HepG2 (cell line): ENCODE measurements at regions not wholly inside any gene's neighbourhood (a gene's known extent, or its start where the extent isn't known, plus 50 kb on each side); places are given as distances from the start of the nearest gene placed in this dataset.

Source experiments
- ATAC-seq: fragments of 200-7000 bp; cut with Tn5 transposase; 3 replicates; pipeline ENCODE4 v1.9.1; 2020; ENCODE audit warnings: mild to moderate bottlenecking, moderate library complexity
- BruUV-seq: library from RNA; stranded (reverse); fragments of 400-500 nt; replicated peaks from 2 replicates; lab custom pipeline; 2021; lab: Mats Ljungman, UMichigan
- CTCF ChIA-PET: fragments of 300-600 bp; formaldehyde crosslinking; extraction: SDS; loops from one replicate; lab custom pipeline; 2021; ENCODE audit warnings: low total read pairs, inconsistent platforms, low intra/inter-chr PET ratio; lab: Yijun Ruan, JAX
- POLR2A ChIA-PET: fragments of 350-600 bp; sonication (Branson Sonifier 250); formaldehyde crosslinking; loops from one replicate; lab custom pipeline; 2020; ENCODE audit warnings: antibody characterized with exemption, inconsistent platforms; lab: Yijun Ruan, JAX
- DNase-seq: peaks from one replicate; pipeline ENCODE4 v3.0.0-alpha.2; 2015; ENCODE audit warnings: low spot score
- FAIRE-seq: peaks from 3 replicates; lab custom pipeline; 2011; peaks lifted over from hg19 to GRCh38; lab: Jason Lieb, UNC
- H2AFZ ChIP-seq: one replicate; pipeline ENCODE4 v1.6.1; 2011; ENCODE audit warnings: low read length, inconsistent platforms
- H3K27ac ChIP-seq: fragments of 300-600 bp; 3 replicates; pipeline ENCODE4 v1.8.0; 2011; ENCODE audit warnings: mixed run types, mild to moderate bottlenecking, mixed read lengths, low read length, inconsistent platforms; ENCODE audit not compliant: insufficient read depth; ENCODE audit errors: extremely low read length
- H3K27me3 ChIP-seq, 2 experiments: fragments of 200-600 bp in 1 of 2; 2 replicates in 1 of 2; 3 replicates in 1 of 2; pipeline versions ENCODE4 v1.6.0 to v1.8.0; 2011; ENCODE audit warnings: low read length in 2 of 2, mild to moderate bottlenecking in 2 of 2, moderate library complexity in 2 of 2, inconsistent platforms in 1 of 2; ENCODE audit not compliant: insufficient read depth in 2 of 2, control insufficient read depth in 1 of 2
- H3K36me3 ChIP-seq, 2 experiments: fragments of 200-600 bp in 1 of 2; replicated peaks in 1 of 2; 2 replicates in 1 of 2; 3 replicates in 1 of 2; pipeline versions ENCODE4 v1.5.1 to v1.8.0; 2011; ENCODE audit warnings: low read length in 2 of 2, inconsistent platforms in 1 of 2; ENCODE audit not compliant: insufficient read depth in 2 of 2, control insufficient read depth in 1 of 2
- H3K4me1 ChIP-seq: 2 replicates; pipeline ENCODE4 v1.5.1; 2012; ENCODE audit warnings: low read length, inconsistent platforms; ENCODE audit not compliant: insufficient read depth
- H3K4me2 ChIP-seq: 2 replicates; pipeline ENCODE4 v1.6.0; 2011; ENCODE audit warnings: low read depth, low read length, inconsistent platforms
- H3K4me3 ChIP-seq, 3 experiments: fragments of 200-600 bp in 1 of 3; sonication (generic), shearing (Covaris generic) in 1 of 3; replicated peaks in 1 of 3; 2 replicates each; pipeline ENCODE4 v1.5.1; 2011 to 2016; ENCODE audit warnings: low read length in 3 of 3, inconsistent platforms in 2 of 3, low read depth in 2 of 3, mild to moderate bottlenecking in 2 of 3, control low read depth in 1 of 3, mixed read lengths in 1 of 3; ENCODE audit not compliant: insufficient read depth in 1 of 3
- H3K79me2 ChIP-seq: one replicate; pipeline ENCODE4 v1.6.1; 2011; ENCODE audit warnings: low read length, inconsistent platforms; ENCODE audit not compliant: insufficient read depth
- H3K9ac ChIP-seq: 2 replicates; pipeline ENCODE4 v1.6.0; 2011; ENCODE audit warnings: mild to moderate bottlenecking, low read depth, low read length, inconsistent platforms; ENCODE audit not compliant: insufficient read depth
- H3K9me3 ChIP-seq: 2 replicates; pipeline ENCODE4 v1.5.1; 2012; ENCODE audit warnings: mild to moderate bottlenecking, low read length
- H4K20me1 ChIP-seq: 2 replicates; pipeline ENCODE4 v1.6.0; 2011; ENCODE audit warnings: inconsistent platforms, mild to moderate bottlenecking, low read length, moderate library complexity; ENCODE audit not compliant: insufficient read depth
- BCL6 ChIP-seq: IDR thresholded peaks from 2 replicates; pipeline ENCODE4 v1.6.1; 2016; ENCODE audit warnings: missing genetic modification reagents, missing compliant biosample characterization
- CBX1 ChIP-seq: IDR thresholded peaks from one replicate; pipeline ENCODE4 v1.6.1; 2016; ENCODE audit warnings: antibody characterized with exemption, low read depth
- EP300 ChIP-seq, 3 experiments: sonication (generic) in 1 of 3; formaldehyde crosslinking in 1 of 3; IDR thresholded peaks; 2 replicates each; pipeline versions ENCODE4 v1.5.1 to v1.6.1; 2011 to 2020; ENCODE audit warnings: low read depth in 2 of 3, low read length in 2 of 3, borderline replicate concordance in 1 of 3, improper control_type of control experiment in 1 of 3, mild to moderate bottlenecking in 1 of 3, missing genetic modification reagents in 1 of 3, moderate library complexity in 1 of 3
- GABPA ChIP-seq, 2 experiments: IDR thresholded peaks; 2 replicates each; pipeline ENCODE4 v1.6.1; 2011 to 2016; ENCODE audit warnings: low read depth in 2 of 2, low read length in 1 of 2, missing biosample characterization in 1 of 2, missing genetic modification characterization in 1 of 2
- GFI1 ChIP-seq: sonication (generic); formaldehyde crosslinking; IDR thresholded peaks from 2 replicates; pipeline ENCODE4 v1.5.0; 2020; ENCODE audit warnings: missing genetic modification reagents, mild to moderate bottlenecking, borderline replicate concordance
- NCOA1 ChIP-seq: sonication (generic); formaldehyde crosslinking; IDR thresholded peaks from 2 replicates; pipeline ENCODE4 v1.9.0; 2021; ENCODE audit warnings: missing genetic modification reagents
- TMF1 ChIP-seq: sonication (generic); formaldehyde crosslinking; IDR thresholded peaks from 2 replicates; pipeline ENCODE4 v1.8.1; 2022; ENCODE audit warnings: low read depth, missing genetic modification reagents
- ZBTB42 ChIP-seq: sonication (generic); formaldehyde crosslinking; IDR thresholded peaks from 2 replicates; pipeline ENCODE4 v1.5.0; 2020; ENCODE audit warnings: mild to moderate bottlenecking, missing genetic modification reagents
- ZFP37 ChIP-seq: sonication (generic); formaldehyde crosslinking; IDR thresholded peaks from 2 replicates; pipeline ENCODE4 v1.4.0; 2020; ENCODE audit warnings: missing genetic modification reagents, borderline replicate concordance
- ZFP82 ChIP-seq: sonication (generic); formaldehyde crosslinking; IDR thresholded peaks from 2 replicates; pipeline ENCODE4 v1.5.1; 2020; ENCODE audit warnings: mild to moderate bottlenecking, missing genetic modification reagents, borderline replicate concordance
- ZNF34 ChIP-seq: sonication (generic); formaldehyde crosslinking; IDR thresholded peaks from 2 replicates; pipeline ENCODE4 v1.4.0; 2020; ENCODE audit warnings: mild to moderate bottlenecking, missing genetic modification reagents, borderline replicate concordance
- ZNF788 ChIP-seq: sonication (generic); formaldehyde crosslinking; IDR thresholded peaks from 2 replicates; pipeline ENCODE4 v1.5.0; 2020; ENCODE audit warnings: mild to moderate bottlenecking, missing genetic modification reagents, borderline replicate concordance
- WGBS: methylation state at CpG from one replicate; pipeline ENCODE4 v1.1.6; 2017; ENCODE audit warnings: low lambda C conversion rate; 5-methylcytosine and 5-hydroxymethylcytosine counted together
- in situ Hi-C: cut with HindIII; loops from 2 replicates; pipeline ENCODE4 v1.10.0; 2017; ENCODE audit warnings: low pct_unique_long_range_greater_than_20kb; ENCODE audit not compliant: extremely low pct_ligation_motif_present
- intact Hi-C: fragments of 100-400 bp; cut with micrococcal nuclease; formaldehyde crosslinking; loops from one replicate; pipeline ENCODE4 v1.10.0; 2022; ENCODE audit not compliant: unreplicated experiment
- TF ChIP-seq, protein P1 (sequence below): sonication (generic); formaldehyde crosslinking; IDR thresholded peaks from 2 replicates; pipeline ENCODE4 v1.5.0; 2020; ENCODE audit warnings: missing genetic modification reagents
- TF ChIP-seq, protein P2 (sequence below): sonication (generic); formaldehyde crosslinking; IDR thresholded peaks from 2 replicates; pipeline ENCODE4 v1.5.0; 2020; ENCODE audit warnings: mild to moderate bottlenecking, low read depth, missing genetic modification reagents, borderline replicate concordance
- TF ChIP-seq, protein P3 (sequence below): sonication (generic); formaldehyde crosslinking; IDR thresholded peaks from 2 replicates; pipeline ENCODE4 v1.5.0; 2020; ENCODE audit warnings: missing genetic modification reagents

DNA sequence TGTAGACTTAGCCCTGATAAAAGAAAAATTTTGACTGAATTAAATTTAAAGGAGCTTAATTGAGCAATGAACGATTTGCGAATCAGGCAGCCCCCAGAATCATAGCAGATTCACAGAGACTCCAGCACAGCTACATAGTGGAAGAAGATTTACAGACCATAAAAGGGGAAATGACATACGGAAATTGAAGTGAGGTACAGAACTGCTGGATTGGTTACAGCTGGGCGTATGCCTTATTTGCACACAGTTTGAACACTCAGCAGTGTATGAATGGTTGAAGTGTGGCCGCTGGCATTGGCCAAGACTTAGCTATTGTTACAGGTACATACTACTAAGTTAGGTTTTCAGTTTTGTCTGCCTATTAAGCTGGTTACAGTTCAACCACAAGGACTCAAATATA lies 433.5 kb upstream of the CELF2 start (continued):
- no peak for TF ChIP-seq ZFP82 (CRISPR knock-in tag)
- TF ChIP-seq, all 625 proteins: peak for 0

GRCh38 chr10:10587744-10588393 lies 429.8 kb upstream of the CELF2 start:
- Histone ChIP-seq H3K27ac (no peak overlapping the region), H3K9ac (no peak overlapping the region), H3K9me3 (peaks cover 79% of the 10 kb centered on the region), H3K27me3 (no peaks in the 10 kb centered on the region), H3K4me1 (no peaks in the 10 kb centered on the region), H3K36me3 (no peaks in the 10 kb centered on the region), H4K20me1 (no peaks in the 10 kb centered on the region), H3K4me2 (no peak overlapping the region), H3K4me3 (no peak overlapping the region), H3K79me2 (no peaks in the 10 kb centered on the region), H2AFZ (no peak overlapping the region)
- in situ Hi-C loops (no loop called here), intact Hi-C loops (no loop called here)
- BruUV-seq: no TSS peak
- no peak for DNase-seq
- WGBS: 1% methylated on average over 5 of the region's 5 CpGs
- no peak for ATAC-seq
- POLR2A ChIA-PET: no interaction called here
- CTCF ChIA-PET: no interaction called here
- no peak for TF ChIP-seq TMF1
- no peak for TF ChIP-seq ZBTB42 (CRISPR knock-in tag)
- TF ChIP-seq, protein P1, sequence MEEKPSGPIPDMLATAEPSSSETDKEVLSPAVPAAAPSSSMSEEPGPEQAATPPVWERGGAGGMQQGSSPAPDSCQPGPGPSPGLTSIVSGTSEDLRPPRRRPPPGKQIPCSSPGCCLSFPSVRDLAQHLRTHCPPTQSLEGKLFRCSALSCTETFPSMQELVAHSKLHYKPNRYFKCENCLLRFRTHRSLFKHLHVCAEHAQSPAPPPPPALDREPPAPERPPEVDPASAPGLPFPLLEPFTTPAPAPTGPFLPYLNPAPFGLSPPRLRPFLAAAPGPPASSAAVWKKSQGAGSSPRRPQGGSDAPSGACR (CRISPR knock-in tag): no peak
- no peak for TF ChIP-seq ZFP37 (CRISPR knock-in tag)
- no peak for TF ChIP-seq EP300 (IDR thresholded peaks at IDR 0.05; ENCODE audit: low read depth in 2 of 2, low read length in 2 of 2)
- TF ChIP-seq EP300 (CRISPR knock-in tag; IDR thresholded peaks at IDR 0.05; ENCODE audit: borderline replicate concordance): no peak
- no peak for TF ChIP-seq GABPA (IDR thresholded peaks at IDR 0.05; ENCODE audit: low read depth, low read length)
- TF ChIP-seq GABPA (CRISPR knock-in tag; IDR thresholded peaks at IDR 0.05; ENCODE audit: low read depth): no peak
- TF ChIP-seq, protein P2, sequence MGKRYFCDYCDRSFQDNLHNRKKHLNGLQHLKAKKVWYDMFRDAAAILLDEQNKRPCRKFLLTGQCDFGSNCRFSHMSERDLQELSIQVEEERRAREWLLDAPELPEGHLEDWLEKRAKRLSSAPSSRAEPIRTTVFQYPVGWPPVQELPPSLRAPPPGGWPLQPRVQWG (CRISPR knock-in tag): no peak
- no peak for TF ChIP-seq GFI1 (CRISPR knock-in tag)
- TF ChIP-seq BCL6: no peak
- TF ChIP-seq ZNF34: no peak
- no peak for TF ChIP-seq ZNF788 (CRISPR knock-in tag)
- no peak for TF ChIP-seq CBX1
- TF ChIP-seq, protein P3, sequence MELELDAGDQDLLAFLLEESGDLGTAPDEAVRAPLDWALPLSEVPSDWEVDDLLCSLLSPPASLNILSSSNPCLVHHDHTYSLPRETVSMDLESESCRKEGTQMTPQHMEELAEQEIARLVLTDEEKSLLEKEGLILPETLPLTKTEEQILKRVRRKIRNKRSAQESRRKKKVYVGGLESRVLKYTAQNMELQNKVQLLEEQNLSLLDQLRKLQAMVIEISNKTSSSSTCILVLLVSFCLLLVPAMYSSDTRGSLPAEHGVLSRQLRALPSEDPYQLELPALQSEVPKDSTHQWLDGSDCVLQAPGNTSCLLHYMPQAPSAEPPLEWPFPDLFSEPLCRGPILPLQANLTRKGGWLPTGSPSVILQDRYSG (CRISPR knock-in tag): no peak
- no peak for TF ChIP-seq NCOA1
- FAIRE-seq: no peak
